Stimulated activated CD4-positive, alpha-beta T cell treated with anti-CD3 and anti-CD28 coated beads, Interleukin-12 subunit alpha, Interleukin-12 subunit beta, amount 100 ng/mL, for 24 hours (primary cell): ENCODE measurements at regions not wholly inside any gene's neighbourhood (a gene's known extent, or its start where the extent isn't known, plus 50 kb on each side); places are given as distances from the start of the nearest gene placed in this dataset.

ENCODE experiments used
- DNase-seq, 2 experiments: peaks; one replicate each; pipeline ENCODE4 v3.0.0-alpha.2; 2020; ENCODE audit warnings: low read depth in 2 of 2

DNA sequence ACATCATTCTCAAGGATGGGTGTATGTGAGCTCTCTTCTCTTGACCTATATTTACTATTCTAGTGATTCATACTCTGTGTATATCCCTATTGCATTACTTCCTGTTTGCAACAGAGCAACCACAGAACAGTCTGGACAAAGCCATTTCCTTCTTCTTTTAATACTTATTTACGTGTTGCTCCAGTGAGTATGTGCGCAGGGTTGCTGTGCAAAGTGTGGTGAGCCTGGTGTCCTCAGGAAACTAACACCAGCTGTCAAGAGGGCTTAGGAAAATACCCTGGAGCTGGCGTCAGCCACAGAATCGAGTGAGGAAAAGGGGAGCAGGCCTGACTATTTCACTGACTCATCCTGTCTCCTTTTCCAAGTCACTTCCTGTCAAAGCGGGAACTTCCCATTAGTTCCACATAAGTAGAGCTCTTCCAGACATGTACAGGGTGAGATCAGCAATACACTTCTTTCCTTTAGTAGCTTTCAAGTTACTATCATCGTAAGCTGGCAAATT lies 214.1 kb upstream of the COPS8 start:
- DNase-seq, result no peak

DNA sequence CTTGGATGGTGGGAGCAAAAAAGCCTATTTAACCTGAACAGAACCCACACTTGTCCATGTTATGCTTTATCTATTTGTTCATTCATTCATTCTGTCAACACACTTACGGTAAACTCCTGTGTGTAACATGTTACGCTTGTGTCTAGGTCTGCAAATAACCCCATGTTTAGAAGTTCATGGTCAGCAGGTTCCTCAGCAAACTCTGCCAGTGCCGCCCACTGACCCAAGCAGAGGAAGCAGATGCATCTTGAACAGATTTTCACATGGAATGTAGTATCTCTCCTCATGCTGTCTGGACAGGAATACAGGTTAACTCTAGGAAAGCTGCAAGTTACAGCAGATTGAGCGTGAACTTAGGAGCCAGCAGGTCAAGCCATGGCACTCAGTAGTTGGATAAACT lies 213.7 kb upstream of the COPS8 start:
- DNase-seq, result no peak

- DNase-seq, result no peak
Measured at GRCh38 chr2:236872981-236873380, 212.7 kb upstream of the COPS8 start.

GRCh38 chr2:236873636-236874035 lies 212.1 kb upstream of the COPS8 start:
- no peak for DNase-seq

- no peak for DNase-seq
Measured at GRCh38 chr2:236874866-236875481, 210.7 kb upstream of the COPS8 start.

DNA sequence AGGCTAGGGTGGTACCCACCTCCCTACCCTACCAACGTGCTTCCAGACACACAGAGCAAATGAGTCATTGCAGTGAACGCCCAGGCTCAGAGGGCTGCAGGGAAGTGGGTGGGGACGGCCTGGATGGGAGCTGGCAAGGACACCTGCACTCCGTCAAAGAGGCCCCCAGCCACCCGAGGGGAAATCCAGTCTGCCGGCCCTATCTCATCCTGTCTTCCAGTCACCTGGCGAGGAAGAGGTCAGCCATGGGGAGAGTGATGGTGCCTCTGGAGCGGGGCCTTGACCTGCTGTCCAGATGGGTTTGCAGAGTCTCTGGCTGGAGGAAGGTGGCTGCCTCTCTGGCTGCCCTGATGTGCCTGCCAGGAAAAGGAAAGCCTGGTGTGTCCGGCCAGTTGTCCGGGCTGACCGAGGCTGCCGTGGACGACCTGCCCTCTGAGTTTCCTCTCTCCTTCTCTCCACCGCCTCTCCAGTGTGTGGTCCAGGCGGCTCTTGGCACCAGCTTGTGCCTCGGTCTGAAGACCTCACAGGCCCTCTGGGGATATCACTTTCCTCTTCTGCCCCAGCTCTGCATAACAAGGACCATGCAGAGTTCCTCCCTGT lies 209.7 kb upstream of the COPS8 start:
- DNase-seq, result no peak

DNA sequence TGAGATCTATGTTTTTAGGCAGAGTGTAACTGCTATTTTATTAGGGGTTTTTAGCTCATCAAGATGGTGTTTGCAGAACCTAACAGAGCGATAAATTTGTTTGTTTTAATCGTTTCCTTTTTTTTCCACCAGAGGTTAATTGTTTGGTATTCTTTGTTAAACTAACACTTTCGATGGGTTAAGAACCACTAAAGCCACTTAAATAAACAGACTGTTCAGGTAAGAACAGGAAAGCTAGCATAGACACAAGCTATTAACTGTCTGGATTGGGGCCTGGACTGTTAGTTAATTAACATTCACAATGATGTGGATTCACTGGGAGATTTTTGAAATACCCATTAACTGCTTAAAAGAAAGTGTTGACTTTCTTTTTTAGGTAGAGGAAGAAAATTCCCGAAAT lies 209.0 kb upstream of the COPS8 start:
- DNase-seq, result no peak

- DNase-seq, result no peak
Measured at GRCh38 chr2:236877972-236878371, 207.7 kb upstream of the COPS8 start.

DNA sequence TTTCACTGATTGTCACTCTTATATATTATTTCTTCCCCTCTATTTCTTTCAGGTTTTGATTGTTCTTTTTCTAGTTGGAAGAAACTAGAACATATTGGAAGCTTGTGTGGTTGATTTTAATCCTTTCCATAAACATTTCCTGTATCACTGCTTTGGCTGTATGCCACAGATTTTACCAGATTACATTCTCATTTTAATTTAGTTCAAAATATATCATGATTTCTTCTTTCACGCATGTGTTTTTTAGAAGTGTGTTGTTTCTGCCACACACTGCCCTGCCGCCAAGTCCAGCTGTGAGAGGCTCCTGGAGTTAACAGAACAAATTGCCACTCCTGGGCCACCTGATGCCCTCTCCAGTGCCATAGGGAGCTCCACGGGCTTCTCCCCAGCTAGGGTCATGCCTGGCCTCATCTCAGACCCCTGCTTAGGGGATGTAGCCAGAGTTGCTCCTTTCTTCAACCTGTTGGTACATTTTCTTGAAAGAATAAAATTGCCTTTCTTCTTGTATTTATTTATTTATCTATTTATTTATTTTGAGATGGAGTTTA lies 206.2 kb upstream of the COPS8 start:
- DNase-seq, result no peak

DNA sequence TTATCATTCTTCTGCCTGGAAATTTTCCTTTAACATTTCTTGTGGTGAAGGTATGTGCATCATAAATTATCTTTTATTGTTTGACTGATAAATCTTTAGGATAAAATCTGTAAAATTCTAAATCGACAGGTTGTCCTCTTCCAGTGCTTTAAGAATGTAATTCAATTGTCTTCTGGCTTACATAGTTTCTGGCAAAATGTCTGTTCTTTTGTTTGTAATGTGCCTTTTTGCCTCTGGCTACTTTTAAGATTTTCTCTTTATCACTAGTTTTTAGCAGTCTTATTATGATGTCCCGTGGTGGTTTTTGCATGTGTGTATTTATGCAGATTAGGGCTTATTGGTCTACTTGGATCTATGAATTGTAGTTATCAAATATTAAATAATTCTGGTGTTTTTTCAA lies 203.6 kb upstream of the COPS8 start:
- no peak for DNase-seq

GRCh38 chr2:236882930-236883329 lies 202.8 kb upstream of the COPS8 start:
- DNase-seq, result no peak

GRCh38 chr2:236883819-236884218 lies 201.9 kb upstream of the COPS8 start:
- DNase-seq, result no peak

DNA sequence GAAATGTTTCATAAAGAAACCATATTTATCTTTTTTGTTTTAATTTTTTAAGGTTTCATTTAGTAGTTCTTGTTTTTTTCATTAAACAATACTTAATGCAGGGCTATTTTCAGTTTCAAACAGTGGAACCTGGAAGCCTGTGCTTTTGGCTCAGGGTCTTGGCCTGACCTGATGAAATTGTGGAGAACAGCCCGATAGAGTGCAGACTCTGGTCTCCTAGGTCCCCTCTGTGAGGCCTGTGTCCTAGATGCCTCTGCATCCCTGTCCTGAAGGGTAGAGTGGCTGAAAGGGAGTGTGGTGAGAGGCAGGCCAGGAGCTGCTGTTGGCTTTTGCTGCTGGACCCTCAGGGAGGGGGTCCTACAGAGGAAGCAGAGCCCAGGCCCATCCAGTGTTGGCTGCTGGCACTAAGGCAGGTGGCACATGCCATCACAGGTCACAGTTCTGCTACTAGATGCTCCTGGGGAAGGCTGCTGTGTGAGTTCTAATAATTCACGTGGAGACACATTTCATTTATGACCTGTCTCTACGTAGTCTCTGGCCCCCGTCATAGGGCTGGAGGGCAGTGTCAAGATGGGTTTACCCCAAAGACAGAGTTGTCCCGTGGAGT lies 201.0 kb upstream of the COPS8 start:
- no peak for DNase-seq

DNA sequence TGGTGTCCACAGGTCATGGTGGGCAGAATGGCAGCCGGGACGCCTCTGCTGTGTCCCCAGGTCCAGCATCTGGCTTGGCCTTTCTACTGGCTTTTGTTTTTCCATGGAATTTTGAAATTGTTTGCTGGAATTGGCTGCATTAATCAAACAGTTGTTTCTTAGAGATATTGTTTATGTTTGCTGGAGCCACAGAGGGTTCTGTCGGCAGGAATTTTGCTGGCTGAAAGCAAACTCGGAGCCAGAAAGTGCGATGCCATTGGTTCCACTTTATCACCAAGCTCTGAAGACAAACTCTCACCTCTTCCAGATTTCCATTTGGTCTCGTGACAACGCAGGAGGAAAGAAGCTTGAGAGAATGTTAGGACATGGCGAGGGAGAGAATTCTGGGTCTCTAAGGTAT lies 199.2 kb upstream of the COPS8 start:
- no peak for DNase-seq

DNA sequence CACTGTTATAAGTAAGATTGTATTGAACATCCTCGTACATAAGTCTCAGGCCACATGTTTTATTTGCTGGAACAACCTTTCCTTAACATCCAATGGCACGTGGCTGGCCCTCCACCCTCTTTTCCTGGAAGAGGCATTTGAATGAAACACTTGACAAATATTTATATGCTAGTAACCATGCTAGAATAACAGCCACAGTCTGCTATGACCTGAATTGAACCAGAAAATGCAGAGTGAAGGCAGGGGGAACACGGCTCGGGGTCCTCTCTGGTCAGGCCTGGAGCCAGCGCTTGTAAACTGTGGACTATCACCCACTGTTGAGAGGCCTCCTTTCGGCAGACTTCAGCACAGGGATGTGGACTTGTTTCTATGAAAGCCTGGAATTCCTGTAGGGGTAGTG lies 198.2 kb upstream of the COPS8 start:
- DNase-seq, result no peak

DNA sequence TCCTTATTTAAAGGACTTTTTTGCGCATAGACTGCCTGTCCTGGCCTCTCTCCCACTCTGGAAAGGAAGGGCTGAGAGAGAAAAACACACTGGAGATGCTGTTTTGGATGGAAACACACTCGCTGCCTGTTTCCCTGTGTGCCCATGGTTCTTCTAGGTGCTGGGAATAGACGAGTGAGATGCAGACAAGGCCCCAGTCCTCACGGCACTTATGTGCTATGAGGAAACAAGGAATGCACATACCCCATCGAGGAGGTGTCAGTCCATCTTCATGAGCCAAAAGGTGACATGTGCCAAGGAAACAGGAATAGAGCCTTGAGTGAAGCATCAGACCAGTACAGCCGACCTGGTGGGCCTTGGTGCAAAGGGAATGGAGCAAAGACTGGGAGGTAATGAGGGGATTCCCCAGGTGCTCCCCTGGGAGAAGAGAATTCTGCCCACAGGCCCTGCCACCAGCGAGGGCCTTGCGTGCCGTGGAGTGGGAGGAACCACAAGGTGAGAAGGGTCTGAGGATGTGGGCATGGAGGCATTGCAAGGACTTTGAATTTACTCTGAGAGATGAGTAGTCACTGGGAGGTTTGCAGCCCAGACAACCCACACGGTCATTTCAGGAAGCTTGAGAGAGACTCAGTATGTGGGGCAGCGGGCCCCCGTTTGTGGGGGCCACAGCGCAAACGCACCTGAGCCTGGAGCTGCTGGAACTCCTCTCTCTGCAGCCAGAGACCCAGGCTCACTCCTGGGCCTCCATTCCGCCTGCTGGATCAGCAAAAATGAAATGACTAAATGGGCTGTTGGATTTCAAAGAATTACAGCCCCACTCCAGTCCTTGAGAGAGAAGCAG lies 197.5 kb upstream of the COPS8 start:
- no peak for DNase-seq

GRCh38 chr2:236888794-236889780 lies 196.6 kb upstream of the COPS8 start:
- DNase-seq, result no peak

GRCh38 chr2:236889791-236890704 lies 195.6 kb upstream of the COPS8 start:
- no peak for DNase-seq

- no peak for DNase-seq
Measured at GRCh38 chr2:236892721-236893120, 193.0 kb upstream of the COPS8 start.

DNA sequence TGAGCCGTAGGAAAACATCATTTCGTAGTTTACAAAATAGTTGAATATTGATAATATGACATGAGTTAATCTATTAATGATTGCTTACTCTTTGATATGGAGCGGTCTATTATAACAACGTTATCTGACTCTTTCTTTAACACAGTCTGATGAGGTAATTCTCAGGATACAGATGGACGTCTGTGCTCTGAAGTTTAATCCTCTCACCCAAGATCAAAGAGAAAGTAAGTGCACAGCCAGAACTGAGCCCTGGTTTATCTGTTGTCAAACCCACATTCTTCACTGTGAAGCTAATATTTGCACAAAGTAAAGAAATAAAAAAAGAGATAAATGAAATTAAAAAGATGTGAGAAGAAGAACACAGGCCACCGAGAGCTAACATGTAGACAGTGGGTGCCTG lies 190.9 kb upstream of the COPS8 start:
- DNase-seq, result no peak
